Forelimb muscle (tissue), 1 donor: ENCODE measurements at regions not wholly inside any gene's neighbourhood (a gene's known extent, or its start where the extent isn't known, plus 50 kb on each side); places are given as distances from the start of the nearest gene placed in this dataset.

Experiments
- DNase-seq: peaks from one replicate; pipeline ENCODE4 v3.0.0-alpha.2; 2013; ENCODE audit warnings: low read depth

- DNase-seq = no peak
Observed at GRCh38 chr17:77882481-77883212, 75.9 kb upstream of the TNRC6C start.

GRCh38 chr17:77883213-77883650 lies 75.3 kb upstream of the TNRC6C start:
- no peak for DNase-seq

GRCh38 chr17:77884019-77884418 lies 74.5 kb upstream of the TNRC6C start:
- no peak for DNase-seq

- no peak for DNase-seq
Observed at GRCh38 chr17:77884967-77885641, 73.4 kb upstream of the TNRC6C start.

- no peak for DNase-seq
Observed at GRCh38 chr17:77885678-77886386, 72.7 kb upstream of the TNRC6C start.

GRCh38 chr17:77886387-77886728 lies 72.1 kb upstream of the TNRC6C start:
- DNase-seq = no peak

GRCh38 chr17:77887110-77887463 lies 71.4 kb upstream of the TNRC6C start:
- no peak for DNase-seq

- no peak for DNase-seq
Observed at GRCh38 chr17:77887464-77888241, 70.8 kb upstream of the TNRC6C start.

- no peak for DNase-seq
Observed at GRCh38 chr17:77888242-77889134, 70.0 kb upstream of the TNRC6C start.

GRCh38 chr17:77889135-77889505 lies 69.4 kb upstream of the TNRC6C start:
- DNase-seq = no peak

GRCh38 chr17:77889866-77890760 lies 68.4 kb upstream of the TNRC6C start:
- DNase-seq = no peak

- DNase-seq = no peak
Observed at GRCh38 chr17:77890771-77891170, 67.7 kb upstream of the TNRC6C start.

- DNase-seq = no peak
Observed at GRCh38 chr17:77891602-77892001, 66.9 kb upstream of the TNRC6C start.

- DNase-seq = no peak
Observed at GRCh38 chr17:77892031-77892430, 66.5 kb upstream of the TNRC6C start.

- no peak for DNase-seq
Observed at GRCh38 chr17:77892469-77893143, 65.9 kb upstream of the TNRC6C start.

- no peak for DNase-seq
Observed at GRCh38 chr17:77893144-77894044, 65.1 kb upstream of the TNRC6C start.

GRCh38 chr17:77894126-77894956 lies 64.2 kb upstream of the TNRC6C start:
- DNase-seq = no peak
